HG03342 (cell line): ENCODE measurements at regions not wholly inside any gene's neighbourhood (a gene's known extent, or its start where the extent isn't known, plus 50 kb on each side); places are given as distances from the start of the nearest gene placed in this dataset.
A peak's percentile ranks its signal among the peaks of the same experiment; 100 is the strongest.

Experiments
- ATAC-seq: cut with Tn5 transposase; IDR thresholded peaks from one replicate; pipeline ENCODE4 v1.9.1; 2021; ENCODE audit warnings: mild to moderate bottlenecking, moderate library complexity; ENCODE audit not compliant: unreplicated experiment

- no peak for ATAC-seq
These were observed 148.1 kb upstream of the PEX5L start for GRCh38 chr3:180184816-180185215.

GRCh38 chr3:180185650-180186049, 148.9 kb upstream of the PEX5L start:
- no peak for ATAC-seq

- ATAC-seq = no peak
These were observed 152.0 kb upstream of the PEX5L start for GRCh38 chr3:180188512-180189309.

- ATAC-seq = no peak
These were observed 152.5 kb upstream of the PEX5L start for GRCh38 chr3:180189310-180189648.

- ATAC-seq = no peak
These were observed 159.9 kb upstream of the PEX5L start for GRCh38 chr3:180196658-180197057.

GRCh38 chr3:180199417-180199995, 162.8 kb upstream of the PEX5L start:
- ATAC-seq = no peak

GRCh38 chr3:180215866-180216265, 179.1 kb upstream of the PEX5L start:
- ATAC-seq = no peak

- no peak for ATAC-seq
These were observed 186.5 kb upstream of the PEX5L start for GRCh38 chr3:180223268-180223667.

GRCh38 chr3:180229113-180229512, 192.4 kb upstream of the PEX5L start:
- no peak for ATAC-seq

GRCh38 chr3:180239939-180240338, 203.2 kb upstream of the PEX5L start:
- ATAC-seq = no peak

GRCh38 chr3:180246688-180247195, 210.0 kb upstream of the PEX5L start:
- ATAC-seq = no peak

GRCh38 chr3:180250172-180250571, 213.4 kb upstream of the PEX5L start:
- no peak for ATAC-seq

GRCh38 chr3:180252683-180253082, 215.9 kb upstream of the PEX5L start:
- no peak for ATAC-seq

- ATAC-seq = no peak
These were observed 216.5 kb upstream of the PEX5L start for GRCh38 chr3:180253283-180253682.

GRCh38 chr3:180264479-180264878, 227.7 kb upstream of the PEX5L start:
- ATAC-seq = no peak

GRCh38 chr3:180265551-180265950, 228.8 kb upstream of the PEX5L start:
- no peak for ATAC-seq

- peak; percentile 99 for ATAC-seq
These were observed 230.6 kb upstream of the PEX5L start for GRCh38 chr3:180267202-180267843.

GRCh38 chr3:180274536-180274935, 237.8 kb upstream of the PEX5L start:
- no peak for ATAC-seq

- no peak for ATAC-seq
These were observed 238.4 kb upstream of the PEX5L start for GRCh38 chr3:180275176-180275575.

GRCh38 chr3:180277041-180277440, 240.3 kb upstream of the PEX5L start:
- ATAC-seq = no peak

- ATAC-seq = peak; percentile 97
These were observed 241.9 kb upstream of the PEX5L start for GRCh38 chr3:180278583-180279188.

- ATAC-seq = no peak
These were observed 243.8 kb upstream of the PEX5L start for GRCh38 chr3:180280555-180280954.
